NT2/D1 (cell line): ENCODE measurements at regions not wholly inside any gene's neighbourhood (a gene's known extent, or its start where the extent isn't known, plus 50 kb on each side); places are given as distances from the start of the nearest gene placed in this dataset.

Source experiments
- YY1 ChIP-seq: IDR thresholded peaks from 2 replicates; pipeline ENCODE4 v1.6.1; 2011; ENCODE audit not compliant: insufficient read length, insufficient read depth
- ZNF274 ChIP-seq: IDR thresholded peaks from 2 replicates; pipeline ENCODE4 v1.6.1; 2011; ENCODE audit warnings: mild to moderate bottlenecking, low read depth, low read length

- TF ChIP-seq YY1, result no peak
- no peak for TF ChIP-seq ZNF274
Measured at GRCh38 chr5:4542145-4542778, 597.9 kb upstream of the ADAMTS16 start.
